IMR-90 (cell line): ENCODE measurements at regions not wholly inside any gene's neighbourhood (a gene's known extent, or its start where the extent isn't known, plus 50 kb on each side); places are given as distances from the start of the nearest gene placed in this dataset.
A peak's percentile ranks its signal among the peaks of the same experiment; 100 is the strongest.

Experiments used
- ATAC-seq: fragments of 200-7000 bp; cut with Tn5 transposase; 2 replicates; pipeline ENCODE4 v1.9.1; 2020; ENCODE audit warnings: low read depth, mild to moderate bottlenecking, moderate library complexity
- BruUV-seq: library from RNA; stranded (reverse); fragments of 400-500 nt; replicated peaks from 2 replicates; lab custom pipeline; 2021; lab: Mats Ljungman, UMichigan
- CTCF ChIA-PET: fragments of 300-600 bp; formaldehyde crosslinking; extraction: SDS; loops from one replicate; lab custom pipeline; 2021; ENCODE audit warnings: antibody characterized with exemption; lab: Yijun Ruan, JAX
- POLR2A ChIA-PET: fragments of 300-600 bp; sonication (Branson Sonifier 250); formaldehyde crosslinking; loops from one replicate; lab custom pipeline; 2022; ENCODE audit warnings: antibody characterized with exemption; ENCODE audit not compliant: unreplicated experiment; lab: Charles Lee
- DNase-seq: peaks from one replicate; pipeline ENCODE4 v3.0.0; 2013
- H2AFZ ChIP-seq: replicated peaks from 2 replicates; pipeline ENCODE3; 2013; ENCODE audit warnings: low read length, mild to moderate bottlenecking; ENCODE audit not compliant: poor library complexity
- H2AK5ac ChIP-seq: 2 replicates; pipeline ENCODE4 v1.6.1; 2013; ENCODE audit warnings: low read depth, low read length, inconsistent platforms
- H2AK9ac ChIP-seq: replicated peaks from 2 replicates; pipeline ENCODE3; 2013; ENCODE audit warnings: mild to moderate bottlenecking, low read depth, low read length, moderate library complexity; ENCODE audit not compliant: poor library complexity
- H2BK120ac ChIP-seq: 2 replicates; pipeline ENCODE4 v1.6.1; 2013; ENCODE audit warnings: low read depth, low read length, inconsistent platforms
- H2BK15ac ChIP-seq: 3 replicates; pipeline ENCODE4 v1.6.1; 2013; ENCODE audit warnings: low read depth, low read length, inconsistent platforms
- H2BK20ac ChIP-seq: 2 replicates; pipeline ENCODE4 v1.6.1; 2013; ENCODE audit warnings: low read depth, mild to moderate bottlenecking, inconsistent platforms, low read length, moderate library complexity
- H2BK5ac ChIP-seq: 2 replicates; pipeline ENCODE4 v1.6.1; 2013; ENCODE audit warnings: mild to moderate bottlenecking, low read depth, low read length, inconsistent platforms; ENCODE audit not compliant: poor library complexity, severe bottlenecking
- H3K14ac ChIP-seq: replicated peaks from 2 replicates; pipeline ENCODE4 v1.6.1; 2013; ENCODE audit warnings: low read depth, low read length, inconsistent platforms
- H3K18ac ChIP-seq: 2 replicates; pipeline ENCODE4 v1.6.1; 2013; ENCODE audit warnings: low read depth, low read length, control low read depth
- H3K23ac ChIP-seq: 2 replicates; pipeline ENCODE4 v1.6.1; 2013; ENCODE audit warnings: low read depth, low read length, inconsistent platforms
- H3K27ac ChIP-seq: 2 replicates; pipeline ENCODE4 v1.5.1; 2013; ENCODE audit warnings: mild to moderate bottlenecking, control low read depth, low read length; ENCODE audit not compliant: insufficient read depth
- H3K27me3 ChIP-seq: 2 replicates; pipeline ENCODE4 v1.6.1; 2013; ENCODE audit warnings: low read length; ENCODE audit not compliant: control insufficient read depth, insufficient read depth
- H3K36me3 ChIP-seq: 2 replicates; pipeline ENCODE4 v1.6.1; 2013; ENCODE audit warnings: low read length, mixed read lengths; ENCODE audit not compliant: control insufficient read depth, insufficient read depth
- H3K4ac ChIP-seq: 2 replicates; pipeline ENCODE4 v1.6.1; 2013; ENCODE audit warnings: low read depth, low read length, inconsistent platforms
- H3K4me1 ChIP-seq: 2 replicates; pipeline ENCODE4 v1.6.1; 2013; ENCODE audit warnings: low read length, mixed read lengths; ENCODE audit not compliant: control insufficient read depth, insufficient read depth
- H3K4me2 ChIP-seq: 2 replicates; pipeline ENCODE4 v1.6.1; 2013; ENCODE audit warnings: low read depth, mild to moderate bottlenecking, control low read depth, low read length, moderate library complexity
- H3K4me3 ChIP-seq: 2 replicates; pipeline ENCODE4 v1.5.1; 2013; ENCODE audit warnings: low read depth, mild to moderate bottlenecking, control low read depth, low read length, moderate library complexity; ENCODE audit not compliant: insufficient read depth
- H3K56ac ChIP-seq: 2 replicates; pipeline ENCODE4 v1.6.1; 2013; ENCODE audit warnings: low read length, inconsistent platforms; ENCODE audit not compliant: insufficient read depth; ENCODE audit errors: extremely low read depth
- H3K79me1 ChIP-seq, 2 experiments: 2 replicates each; pipeline ENCODE4 v1.6.1; 2013; ENCODE audit warnings: low read length in 2 of 2, inconsistent platforms in 1 of 2, low read depth in 1 of 2
- H3K9ac ChIP-seq: 2 replicates; pipeline ENCODE4 v1.6.1; 2013; ENCODE audit warnings: low read depth, low read length, control low read depth
- H3K9me1 ChIP-seq: 2 replicates; pipeline ENCODE4 v1.6.1; 2013; ENCODE audit warnings: low read length, inconsistent platforms; ENCODE audit not compliant: insufficient read depth
- H3K9me3 ChIP-seq: 2 replicates; pipeline ENCODE4 v1.6.1; 2013; ENCODE audit warnings: low read length; ENCODE audit not compliant: control insufficient read depth, insufficient read depth
- H4K20me1 ChIP-seq: 2 replicates; pipeline ENCODE4 v1.6.1; 2013; ENCODE audit warnings: low read length, inconsistent platforms; ENCODE audit not compliant: insufficient read depth
- H4K5ac ChIP-seq: 2 replicates; pipeline ENCODE4 v1.6.1; 2013; ENCODE audit warnings: mild to moderate bottlenecking, low read depth, low read length, control low read depth
- H4K8ac ChIP-seq, 2 experiments: 2 replicates each; pipeline ENCODE4 v1.6.1; 2013; ENCODE audit warnings: low read depth in 2 of 2, low read length in 2 of 2, control low read depth in 1 of 2, inconsistent platforms in 1 of 2
- H4K91ac ChIP-seq: 2 replicates; pipeline ENCODE4 v1.6.1; 2013; ENCODE audit warnings: low read depth, low read length, inconsistent platforms; ENCODE audit not compliant: insufficient read depth
- BHLHE40 ChIP-seq: fragments of 150-350 bp; IDR thresholded peaks from 2 replicates; pipeline ENCODE4 v1.6.1; 2016; ENCODE audit warnings: mild to moderate bottlenecking, low read depth, low read length
- CEBPB ChIP-seq: IDR thresholded peaks from 2 replicates; pipeline ENCODE4 v1.6.1; 2012; ENCODE audit warnings: low read depth, low read length, improper control_type of control experiment
- CHD1 ChIP-seq: IDR thresholded peaks from 2 replicates; pipeline ENCODE4 v1.6.1; 2012; ENCODE audit warnings: low read depth, low read length, improper control_type of control experiment
- FOS ChIP-seq: fragments of 150-350 bp; IDR thresholded peaks from 2 replicates; pipeline ENCODE4 v1.6.1; 2016; ENCODE audit warnings: low read depth, low read length
- MAFK ChIP-seq: IDR thresholded peaks from 2 replicates; pipeline ENCODE4 v1.6.1; 2012; ENCODE audit warnings: low read depth, low read length, improper control_type of control experiment
- MAZ ChIP-seq: IDR thresholded peaks from 2 replicates; pipeline ENCODE4 v1.6.1; 2012; ENCODE audit warnings: low read depth, mild to moderate bottlenecking, low read length, improper control_type of control experiment, moderate library complexity, borderline replicate concordance
- NFE2L2 ChIP-seq: fragments of 150-350 bp; IDR thresholded peaks from 2 replicates; pipeline ENCODE4 v1.6.1; 2016; ENCODE audit warnings: low read depth, mild to moderate bottlenecking, low read length
- RAD21 ChIP-seq: IDR thresholded peaks from 2 replicates; pipeline ENCODE4 v1.6.1; 2012; ENCODE audit warnings: low read length, improper control_type of control experiment
- RCOR1 ChIP-seq: IDR thresholded peaks from 2 replicates; pipeline ENCODE4 v1.6.1; 2012; ENCODE audit warnings: mild to moderate bottlenecking, low read length, improper control_type of control experiment; ENCODE audit not compliant: insufficient replicate concordance
- RFX5 ChIP-seq: IDR thresholded peaks from 2 replicates; pipeline ENCODE4 v1.8.0; 2012; ENCODE audit warnings: low read depth, mild to moderate bottlenecking, low read length, moderate library complexity
- SMC3 ChIP-seq: fragments of 150-350 bp; IDR thresholded peaks from 2 replicates; pipeline ENCODE4 v1.6.1; 2016; ENCODE audit warnings: low read depth, mild to moderate bottlenecking, antibody characterized with exemption, low read length, moderate library complexity
- whole genome bisulfite sequencing, 2 experiments: methylation state at CpG; one replicate each; pipeline versions ENCODE4 v1.1.5 to v1.1.7; 2013; ENCODE audit warnings: missing lambda C conversion rate in 2 of 2; ENCODE audit not compliant: insufficient read length in 1 of 2; ENCODE audit errors: extremely low coverage in 2 of 2; 5-methylcytosine and 5-hydroxymethylcytosine counted together
- dilution Hi-C: fragments of 300-500 bp; cut with HindIII; formaldehyde crosslinking; loops from one replicate; pipeline ENCODE4 v1.14.3; 2018; ENCODE audit warnings: low sequenced_read_pairs; ENCODE audit not compliant: unreplicated experiment
- in situ Hi-C: fragments of 300-500 bp; cut with MboI; formaldehyde crosslinking; loops from 3 replicates; pipeline ENCODE4 v1.14.3; 2019; ENCODE audit warnings: low sequenced_read_pairs, inconsistent platforms, mixed read lengths
- intact Hi-C: fragments of 100-400 bp; cut with micrococcal nuclease; formaldehyde crosslinking; loops from 2 replicates; pipeline ENCODE4 v1.10.0; 2022
- TF ChIP-seq, protein P1 (sequence below): conservative IDR thresholded peaks from 2 replicates; pipeline ENCODE4 v1.5.1; 2012; ENCODE audit warnings: mild to moderate bottlenecking, low read depth, low read length, improper control_type of control experiment
- TF ChIP-seq, protein P2 (sequence below): fragments of 150-350 bp; IDR thresholded peaks from 2 replicates; pipeline ENCODE4 v1.6.1; 2017; ENCODE audit warnings: mild to moderate bottlenecking, antibody characterized with exemption, low read length, low read depth

DNA sequence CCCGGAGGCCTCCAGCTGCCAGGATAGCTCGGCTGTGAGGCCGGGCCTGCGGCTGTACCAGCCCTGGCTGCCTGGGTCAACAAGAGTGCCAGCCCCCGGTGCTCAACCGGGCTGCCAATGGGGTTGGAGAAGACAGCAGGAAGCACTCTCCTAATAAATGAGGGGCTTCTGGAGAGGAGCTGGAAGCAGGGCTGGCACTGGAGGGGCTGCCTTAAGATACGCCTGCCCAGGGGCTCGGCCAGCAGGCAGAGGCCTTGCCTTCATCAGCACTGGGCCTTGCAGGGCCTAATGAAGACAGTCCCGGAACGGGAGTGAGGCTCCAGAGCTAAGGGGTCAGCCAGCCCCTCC is 73.6 kb downstream of the TEX51 start:
- Histone ChIP-seq H3K4me2 (no peak overlapping the region), H3K14ac (no peak overlapping the region), H3K56ac (no peak overlapping the region), H3K9ac (no peak overlapping the region), H3K9me3 (no peaks in the 10 kb centered on the region), H3K79me1 (no peaks in the 10 kb centered on the region), H4K20me1 (no peaks in the 10 kb centered on the region), H3K9me1 (no peaks in the 10 kb centered on the region), H2BK20ac (no peak overlapping the region), H2BK15ac (no peak overlapping the region), H2AFZ (peak overlapping the region; percentile 11), H3K4ac (no peak overlapping the region), H4K5ac (no peak overlapping the region), H3K36me3 (no peaks in the 10 kb centered on the region), H2BK5ac (no peak overlapping the region), H3K27me3 (peaks cover 46% of the 10 kb centered on the region), H3K4me3 (no peak overlapping the region), H3K27ac (no peak overlapping the region), H3K23ac (no peak overlapping the region), H2AK9ac (peak overlapping the region; percentile 61), H4K8ac (no peak overlapping the region), H4K91ac (no peak overlapping the region), H3K18ac (no peak overlapping the region), H2BK120ac (no peak overlapping the region), H3K4me1 (no peaks in the 10 kb centered on the region), H2AK5ac (no peak overlapping the region)
- no peak for TF ChIP-seq MAZ
- TF ChIP-seq, protein P1, sequence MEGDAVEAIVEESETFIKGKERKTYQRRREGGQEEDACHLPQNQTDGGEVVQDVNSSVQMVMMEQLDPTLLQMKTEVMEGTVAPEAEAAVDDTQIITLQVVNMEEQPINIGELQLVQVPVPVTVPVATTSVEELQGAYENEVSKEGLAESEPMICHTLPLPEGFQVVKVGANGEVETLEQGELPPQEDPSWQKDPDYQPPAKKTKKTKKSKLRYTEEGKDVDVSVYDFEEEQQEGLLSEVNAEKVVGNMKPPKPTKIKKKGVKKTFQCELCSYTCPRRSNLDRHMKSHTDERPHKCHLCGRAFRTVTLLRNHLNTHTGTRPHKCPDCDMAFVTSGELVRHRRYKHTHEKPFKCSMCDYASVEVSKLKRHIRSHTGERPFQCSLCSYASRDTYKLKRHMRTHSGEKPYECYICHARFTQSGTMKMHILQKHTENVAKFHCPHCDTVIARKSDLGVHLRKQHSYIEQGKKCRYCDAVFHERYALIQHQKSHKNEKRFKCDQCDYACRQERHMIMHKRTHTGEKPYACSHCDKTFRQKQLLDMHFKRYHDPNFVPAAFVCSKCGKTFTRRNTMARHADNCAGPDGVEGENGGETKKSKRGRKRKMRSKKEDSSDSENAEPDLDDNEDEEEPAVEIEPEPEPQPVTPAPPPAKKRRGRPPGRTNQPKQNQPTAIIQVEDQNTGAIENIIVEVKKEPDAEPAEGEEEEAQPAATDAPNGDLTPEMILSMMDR = no peak
- no peak for TF ChIP-seq RAD21
- no peak for TF ChIP-seq FOS
- TF ChIP-seq NFE2L2 = no peak
- no peak for TF ChIP-seq CEBPB
- no peak for TF ChIP-seq BHLHE40
- TF ChIP-seq, protein P2, sequence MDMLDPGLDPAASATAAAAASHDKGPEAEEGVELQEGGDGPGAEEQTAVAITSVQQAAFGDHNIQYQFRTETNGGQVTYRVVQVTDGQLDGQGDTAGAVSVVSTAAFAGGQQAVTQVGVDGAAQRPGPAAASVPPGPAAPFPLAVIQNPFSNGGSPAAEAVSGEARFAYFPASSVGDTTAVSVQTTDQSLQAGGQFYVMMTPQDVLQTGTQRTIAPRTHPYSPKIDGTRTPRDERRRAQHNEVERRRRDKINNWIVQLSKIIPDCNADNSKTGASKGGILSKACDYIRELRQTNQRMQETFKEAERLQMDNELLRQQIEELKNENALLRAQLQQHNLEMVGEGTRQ = no peak
- TF ChIP-seq RCOR1 = no peak
- TF ChIP-seq SMC3 = no peak
- no peak for TF ChIP-seq RFX5
- TF ChIP-seq MAFK = no peak
- TF ChIP-seq CHD1 = no peak
- ATAC-seq (no peak), DNase-seq (no peak)
- CTCF ChIA-PET = interaction anchor here (0.7 to 1.5 kb wide), 5 partner anchors 8 to 78 kb away, joined by 3 to 5 read pairs (median 4); no protein-coding TSS in a partner anchor
- BruUV-seq = no TSS peak
- POLR2A ChIA-PET = no interaction called here
- in situ Hi-C loops = no loop called here
- intact Hi-C loops = loop anchor here (1.0 kb wide), 1 partner anchor 78 kb away; no protein-coding TSS in a partner anchor
- 0% methylated on average over 2 of the region's 10 CpGs; no CpG with 5 or more reads in 1 of the 2 experiments for WGBS, 2 experiments
- dilution Hi-C loops = no loop called here
